ENCODE measurements at regions not wholly inside any gene's neighbourhood (a gene's known extent, or its start where the extent isn't known, plus 50 kb on each side); places are given as distances from the start of the nearest gene placed in this dataset.
A peak's percentile ranks its signal among the peaks of the same experiment; 100 is the strongest.
"Not testable (repeated sequence)": the region's sequence is repeated elsewhere in the genome, so short reads cannot be mapped to it uniquely, and the experiment has no call there.

- not testable (repeated sequence) for DNase-seq
These were observed 81.9 kb upstream of the GOLGA6L4 start for GRCh38 chr15:84153655-84154140.

GRCh38 chr15:84154314-84154713 lies 81.3 kb upstream of the GOLGA6L4 start:
- DNase-seq = not testable (repeated sequence)

GRCh38 chr15:84154787-84155186 lies 80.8 kb upstream of the GOLGA6L4 start:
- DNase-seq = not testable (repeated sequence)

- DNase-seq = peak; percentile 40
These were observed 79.6 kb upstream of the GOLGA6L4 start for GRCh38 chr15:84155792-84156587.

- DNase-seq = not testable (repeated sequence)
These were observed 79.1 kb upstream of the GOLGA6L4 start for GRCh38 chr15:84156588-84156840.

- DNase-seq = not testable (repeated sequence)
These were observed 78.4 kb upstream of the GOLGA6L4 start for GRCh38 chr15:84157056-84157632.

- DNase-seq = not testable (repeated sequence)
These were observed 77.7 kb upstream of the GOLGA6L4 start for GRCh38 chr15:84157857-84158256.

- not testable (repeated sequence) for DNase-seq
These were observed 76.0 kb upstream of the GOLGA6L4 start for GRCh38 chr15:84159346-84160269.

- not testable (repeated sequence) for DNase-seq
These were observed 70.9 kb upstream of the GOLGA6L4 start for GRCh38 chr15:84164423-84165292.

- not testable (repeated sequence) for DNase-seq
These were observed 65.5 kb upstream of the GOLGA6L4 start for GRCh38 chr15:84170029-84170428.

- DNase-seq = not testable (repeated sequence)
These were observed 62.4 kb upstream of the GOLGA6L4 start for GRCh38 chr15:84173231-84173610.
